GM19372 (cell line): ENCODE measurements at regions not wholly inside any gene's neighbourhood (a gene's known extent, or its start where the extent isn't known, plus 50 kb on each side); places are given as distances from the start of the nearest gene placed in this dataset.
"Not testable (repeated sequence)": the region's sequence is repeated elsewhere in the genome, so short reads cannot be mapped to it uniquely, and the experiment has no call there.

ENCODE experiments used
- ATAC-seq: cut with Tn5 transposase; IDR thresholded peaks from one replicate; pipeline ENCODE4 v1.9.1; 2021; ENCODE audit warnings: mild to moderate bottlenecking, low read depth, moderate library complexity; ENCODE audit not compliant: unreplicated experiment

- ATAC-seq: no peak
Observed at GRCh38 chr10:17538941-17539340, 78.2 kb downstream of the HACD1 start.

DNA sequence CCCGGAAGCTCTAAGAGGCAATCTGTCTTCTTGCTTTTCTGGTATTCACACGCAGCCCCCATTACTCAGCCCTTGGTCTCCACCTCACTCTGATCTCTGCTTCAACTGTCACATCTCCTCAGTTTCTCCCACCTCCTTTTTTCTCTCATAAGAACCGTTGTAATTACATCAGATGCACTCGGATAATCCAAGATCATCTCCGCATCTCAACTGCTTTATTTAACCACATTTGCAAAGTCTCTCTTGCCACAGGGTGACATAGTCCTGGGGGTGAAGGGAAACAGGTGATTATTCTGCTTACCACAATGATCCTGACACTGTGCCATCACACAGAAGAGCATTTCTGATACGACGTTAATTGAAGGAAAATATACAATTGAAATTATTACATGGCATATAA lies 79.9 kb downstream of the HACD1 start:
- no peak for ATAC-seq

GRCh38 chr10:17536221-17536620 lies 81.0 kb downstream of the HACD1 start:
- no peak for ATAC-seq

- ATAC-seq: no peak
Observed at GRCh38 chr10:17533731-17534130, 79.3 kb upstream of the ST8SIA6 start.

GRCh38 chr10:17528306-17528862 lies 74.0 kb upstream of the ST8SIA6 start:
- no peak for ATAC-seq

- ATAC-seq: no peak
Observed at GRCh38 chr10:17527514-17528146, 73.2 kb upstream of the ST8SIA6 start.

GRCh38 chr10:17526571-17526970 lies 72.2 kb upstream of the ST8SIA6 start:
- ATAC-seq: not testable (repeated sequence)

DNA sequence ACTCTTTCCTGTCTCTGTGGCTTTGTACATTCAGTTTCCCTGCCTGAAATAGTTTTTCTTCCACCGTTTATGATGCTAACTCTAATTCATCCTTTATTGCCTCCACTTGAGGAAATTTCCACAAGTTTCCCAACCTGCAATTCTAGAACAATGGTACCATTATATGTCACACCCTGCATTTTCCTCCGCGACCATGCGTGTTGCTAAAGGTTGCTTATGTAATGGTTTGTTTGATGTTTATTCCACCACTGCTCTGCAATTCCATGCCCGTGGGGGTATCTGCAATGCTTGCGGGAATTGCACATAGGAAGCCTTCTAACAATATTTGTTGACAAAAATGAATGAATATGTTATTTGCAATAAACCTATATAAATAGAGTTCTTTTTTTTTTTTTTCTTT lies 69.5 kb upstream of the ST8SIA6 start:
- no peak for ATAC-seq

DNA sequence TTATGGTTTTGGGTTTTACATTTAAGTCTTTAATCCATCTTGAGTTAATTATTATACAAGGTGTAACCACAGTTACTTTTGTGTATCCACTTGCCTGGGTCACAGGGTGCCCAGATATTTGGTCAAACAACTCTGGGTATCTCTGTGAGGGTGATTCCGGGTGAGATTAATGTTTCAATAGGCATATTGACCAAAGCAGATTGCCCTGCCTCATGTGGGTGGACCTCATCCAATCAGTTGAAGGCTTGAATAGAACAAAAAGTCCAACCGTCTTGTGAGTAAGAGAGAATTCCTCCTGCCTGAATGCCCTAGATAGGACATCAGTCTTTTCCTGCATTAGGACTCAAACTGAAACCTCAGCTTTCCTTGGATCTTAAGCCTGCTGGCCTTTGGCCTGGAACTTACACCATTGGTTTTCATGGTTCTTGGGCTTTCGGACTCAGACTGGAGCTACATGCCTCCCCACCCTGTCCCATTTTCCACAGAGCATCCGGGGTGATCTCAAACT lies 68.9 kb upstream of the ST8SIA6 start:
- no peak for ATAC-seq

DNA sequence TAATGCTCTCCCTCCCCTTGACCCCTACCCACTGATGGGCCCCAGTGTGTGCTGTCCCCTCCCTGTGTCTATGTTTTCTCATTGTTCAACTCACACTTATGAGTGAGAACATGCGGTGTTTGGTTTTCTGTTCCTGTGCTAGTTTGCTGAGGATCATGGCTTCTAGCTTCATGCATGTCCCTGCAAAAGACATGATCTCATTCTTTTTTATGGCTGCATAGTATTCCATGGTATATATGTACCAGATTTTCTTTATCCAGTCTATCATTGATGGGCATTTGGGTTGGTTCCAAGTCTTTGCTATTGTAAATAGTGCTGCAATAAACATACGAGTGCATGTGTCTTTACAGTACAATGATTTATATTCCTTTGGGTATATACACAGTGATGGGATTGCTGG lies 67.9 kb upstream of the ST8SIA6 start:
- ATAC-seq: not testable (repeated sequence)

- ATAC-seq: no peak
Observed at GRCh38 chr10:17519457-17519856, 65.1 kb upstream of the ST8SIA6 start.

DNA sequence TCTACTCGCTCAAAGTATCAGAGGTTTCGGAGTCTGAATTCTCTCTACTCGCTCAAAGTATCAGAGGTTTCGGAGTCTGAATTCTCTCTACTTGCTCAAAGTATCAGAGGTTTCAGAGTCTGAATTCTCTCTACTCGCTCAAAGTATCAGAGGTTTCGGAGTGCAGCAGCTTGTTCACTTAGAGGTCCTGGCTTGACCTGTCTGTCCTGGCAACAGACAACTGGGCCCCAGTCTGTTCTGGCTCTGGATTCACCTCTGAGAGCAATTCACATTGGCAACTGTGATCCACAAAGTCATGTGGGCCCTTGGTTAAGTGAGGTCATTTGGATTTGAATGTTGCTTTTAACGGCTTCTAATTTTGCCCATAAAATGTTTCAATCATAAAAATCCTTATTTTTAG lies 63.9 kb upstream of the ST8SIA6 start:
- ATAC-seq: no peak

- no peak for ATAC-seq
Observed at GRCh38 chr10:17516376-17516775, 62.0 kb upstream of the ST8SIA6 start.

DNA sequence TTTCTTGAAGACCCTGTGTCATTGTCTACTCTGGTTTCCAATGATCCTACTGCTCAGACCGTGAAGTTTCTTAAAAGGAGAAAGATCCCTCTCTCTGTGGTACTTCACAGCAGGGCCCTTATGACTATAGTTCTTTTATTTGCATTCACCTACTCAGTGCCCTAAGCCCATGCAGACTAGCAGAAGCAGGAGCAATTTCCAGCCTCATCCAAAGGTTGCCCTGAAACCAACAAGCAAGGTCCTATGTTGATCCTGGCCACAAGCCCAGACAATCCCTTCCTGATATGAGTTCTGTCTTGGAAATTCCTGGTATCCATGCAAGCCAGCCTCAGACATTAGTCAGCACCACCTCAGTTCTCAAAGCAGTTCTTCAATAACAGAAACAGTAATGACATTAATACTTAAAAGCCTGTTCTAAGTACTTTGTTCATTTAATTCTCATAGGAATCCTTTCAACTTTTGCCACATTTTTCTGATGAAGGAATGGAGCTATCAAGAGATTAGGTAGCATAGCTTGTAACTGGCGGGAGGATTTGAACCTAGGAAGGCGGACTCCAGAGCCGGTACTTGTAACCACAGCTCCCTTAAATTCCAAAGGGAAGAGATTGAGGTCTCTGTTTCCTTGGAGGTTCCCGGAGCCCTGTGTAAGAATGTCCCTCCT lies 58.1 kb upstream of the ST8SIA6 start:
- no peak for ATAC-seq

DNA sequence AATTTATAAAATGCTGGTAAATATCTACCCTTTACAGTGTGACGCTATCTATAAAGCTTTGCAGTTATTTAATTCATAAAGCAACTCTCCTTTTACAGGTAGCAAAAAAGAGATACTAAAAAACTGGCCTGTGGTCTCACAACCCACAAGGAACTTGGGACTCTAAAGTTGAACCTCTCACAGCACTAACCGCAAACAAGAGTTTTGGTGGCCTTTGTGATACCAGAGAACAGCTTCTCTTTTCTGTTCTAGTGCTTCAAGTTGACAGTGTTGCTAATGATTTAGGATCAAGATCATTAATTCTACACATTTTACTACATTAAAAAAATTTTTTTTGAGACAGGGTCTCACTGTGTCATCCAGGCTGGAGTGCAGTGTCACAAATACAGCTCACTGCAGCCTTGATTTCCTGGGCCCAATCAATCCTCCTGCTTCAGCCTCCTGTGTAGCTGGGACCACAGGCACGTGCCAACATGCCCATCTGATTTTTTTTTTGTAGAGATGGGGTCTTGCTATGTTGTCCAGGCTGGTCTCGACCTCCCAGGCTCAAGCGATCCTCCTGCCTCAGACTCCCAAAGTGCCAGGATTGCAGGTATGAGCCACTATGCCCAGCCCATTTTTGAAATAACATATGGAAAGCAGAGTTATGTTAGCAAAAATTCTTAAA lies 56.0 kb upstream of the ST8SIA6 start:
- ATAC-seq: peak; percentile 74

- no peak for ATAC-seq
Observed at GRCh38 chr10:17507538-17507937, 53.1 kb upstream of the ST8SIA6 start.

- ATAC-seq: no peak
Observed at GRCh38 chr10:17506856-17507471, 52.6 kb upstream of the ST8SIA6 start.

DNA sequence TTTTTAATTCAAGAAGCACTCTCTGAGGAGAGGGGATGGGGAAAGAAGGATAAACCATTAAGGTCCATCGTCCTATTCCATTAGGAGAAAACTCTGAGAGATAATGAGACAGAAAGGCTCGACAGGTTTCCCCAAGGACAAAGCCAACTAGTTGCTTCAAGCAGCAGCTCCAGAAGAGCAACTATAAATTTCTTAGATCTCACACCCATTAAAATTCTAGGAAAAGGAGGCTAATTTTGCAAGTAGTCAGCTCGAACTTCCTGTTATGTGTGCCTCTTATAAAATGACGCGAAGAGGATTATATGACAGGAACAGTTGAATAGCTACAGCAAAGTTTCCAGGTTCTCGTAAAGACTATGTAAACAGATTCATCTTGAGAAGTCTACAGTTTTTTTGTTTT lies 52.0 kb upstream of the ST8SIA6 start:
- no peak for ATAC-seq

GRCh38 chr10:17504547-17505245 lies 50.3 kb upstream of the ST8SIA6 start:
- no peak for ATAC-seq
